ENCODE measurements at regions not wholly inside any gene's neighbourhood (a gene's known extent, or its start where the extent isn't known, plus 50 kb on each side); places are given as distances from the start of the nearest gene placed in this dataset.

DNA sequence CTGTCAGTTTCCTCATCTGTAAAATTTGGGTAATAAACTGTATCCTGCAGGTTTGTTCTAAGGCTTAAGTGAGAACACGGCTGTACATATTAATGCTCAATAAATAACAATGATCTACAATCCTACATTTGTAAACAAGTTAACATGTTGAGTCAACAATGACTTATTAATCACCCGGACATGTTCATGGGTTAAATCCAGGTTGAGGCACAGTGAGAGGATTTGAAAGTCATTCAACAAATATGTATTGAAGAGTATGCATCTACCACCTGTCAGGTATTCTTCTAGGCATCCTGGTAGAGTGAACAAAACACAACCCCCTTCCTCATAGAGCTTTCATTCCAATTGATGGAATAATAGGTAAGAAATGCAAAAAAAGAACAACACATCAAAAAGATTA is 554.7 kb upstream of the SLC35B3 start:
- Histone ChIP-seq H2BK5ac (ENCODE audit: insufficient read length, low read length) (no peak overlapping the region), H2BK15ac (ENCODE audit: low read depth, low read length) (no peak overlapping the region), H2BK120ac (ENCODE audit: low read depth, low read length, poor library complexity, severe bottlenecking) (no peak overlapping the region), H3K4ac (ENCODE audit: low read depth, low read length) (no peak overlapping the region), H4K91ac (ENCODE audit: insufficient read length, low read depth, low read length) (no peak overlapping the region), H3K23me2 (ENCODE audit: insufficient read length, low read depth, low read length, poor library complexity, severe bottlenecking) (no peaks in the 10 kb centered on the region), H3K23ac (ENCODE audit: insufficient read length, low read depth, low read length) (no peak overlapping the region), H3K27ac (ENCODE audit: insufficient read length, low read depth, low read length) (no peak overlapping the region), H3K18ac (ENCODE audit: insufficient read length, low read depth, low read length) (no peak overlapping the region), H3K9me3 (ENCODE audit: control insufficient read depth, low read depth, low read length) (no peaks in the 10 kb centered on the region), H2BK12ac (ENCODE audit: insufficient read length, low read depth, low read length) (no peak overlapping the region), H3K27me3 (ENCODE audit: insufficient read depth, low read length) (no peaks in the 10 kb centered on the region), H3K79me1 (ENCODE audit: insufficient read depth, low read depth, low read length, poor library complexity, severe bottlenecking) (no peaks in the 10 kb centered on the region), H3K4me2 (ENCODE audit: insufficient read depth, insufficient read length, low read length) (no peak overlapping the region), H3T11ph (ENCODE audit: low read length) (no peak overlapping the region), H4K20me1 (ENCODE audit: control insufficient read depth, insufficient read depth, insufficient read length) (no peaks in the 10 kb centered on the region), H3K14ac (ENCODE audit: insufficient read depth, low read length) (no peak overlapping the region), H2AFZ (ENCODE audit: low read length) (no peak overlapping the region), H3K4me1 (ENCODE audit: insufficient read depth, low read length) (no peaks in the 10 kb centered on the region), H3K9ac (ENCODE audit: extremely low read depth, insufficient read length, low read length) (no peak overlapping the region), H2BK20ac (ENCODE audit: low read depth, low read length, poor library complexity, severe bottlenecking) (no peak overlapping the region), H4K8ac (replicated peaks; ENCODE audit: insufficient read length, low read depth, low read length) (no peak overlapping the region), H2AK5ac (ENCODE audit: insufficient read length, low read length) (no peak overlapping the region), H3K79me2 (ENCODE audit: insufficient read depth, low read length) (no peaks in the 10 kb centered on the region), H3K56ac (ENCODE audit: insufficient read length, low read depth, low read length) (no peak overlapping the region), H4K5ac (ENCODE audit: insufficient read length, low read depth, low read length) (no peak overlapping the region)
- Mint-ChIP-seq H3K9me3 (no peaks in the 10 kb centered on the region; a peak in 1 of 5 replicates), H3K4me3 (no peak overlapping the region), H3K36me3 (ENCODE audit: insufficient read depth in 1 of 3, low read depth in 3 of 3) (0 out of 7 replicates have a peak, but pooled peaks cover 0 to 1% (median 0%) of the 10 kb centered on the region in 3 experiments), H3K4me1 (peaks cover 4% of the 10 kb centered on the region in 2 experiments; a peak in 2 of 4 replicates), H3K27me3 (ENCODE audit: low read depth) (no peaks in the 10 kb centered on the region), H3K27ac (no peak overlapping the region)
- no peak for DNase-seq
- TF ChIP-seq, protein P1, sequence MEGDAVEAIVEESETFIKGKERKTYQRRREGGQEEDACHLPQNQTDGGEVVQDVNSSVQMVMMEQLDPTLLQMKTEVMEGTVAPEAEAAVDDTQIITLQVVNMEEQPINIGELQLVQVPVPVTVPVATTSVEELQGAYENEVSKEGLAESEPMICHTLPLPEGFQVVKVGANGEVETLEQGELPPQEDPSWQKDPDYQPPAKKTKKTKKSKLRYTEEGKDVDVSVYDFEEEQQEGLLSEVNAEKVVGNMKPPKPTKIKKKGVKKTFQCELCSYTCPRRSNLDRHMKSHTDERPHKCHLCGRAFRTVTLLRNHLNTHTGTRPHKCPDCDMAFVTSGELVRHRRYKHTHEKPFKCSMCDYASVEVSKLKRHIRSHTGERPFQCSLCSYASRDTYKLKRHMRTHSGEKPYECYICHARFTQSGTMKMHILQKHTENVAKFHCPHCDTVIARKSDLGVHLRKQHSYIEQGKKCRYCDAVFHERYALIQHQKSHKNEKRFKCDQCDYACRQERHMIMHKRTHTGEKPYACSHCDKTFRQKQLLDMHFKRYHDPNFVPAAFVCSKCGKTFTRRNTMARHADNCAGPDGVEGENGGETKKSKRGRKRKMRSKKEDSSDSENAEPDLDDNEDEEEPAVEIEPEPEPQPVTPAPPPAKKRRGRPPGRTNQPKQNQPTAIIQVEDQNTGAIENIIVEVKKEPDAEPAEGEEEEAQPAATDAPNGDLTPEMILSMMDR (conservative IDR thresholded peaks at IDR 0.05), result no peak
- no CpG with 5 or more reads among the region's 2 CpGs for WGBS (ENCODE audit: extremely low coverage, insufficient read length, low lambda C conversion rate)

Measured in H9 (cell line).